ENCODE measurements at regions not wholly inside any gene's neighbourhood (a gene's known extent, or its start where the extent isn't known, plus 50 kb on each side); places are given as distances from the start of the nearest gene placed in this dataset.
"Not testable (repeated sequence)": the region's sequence is repeated elsewhere in the genome, so short reads cannot be mapped to it uniquely, and the experiment has no call there.

DNA sequence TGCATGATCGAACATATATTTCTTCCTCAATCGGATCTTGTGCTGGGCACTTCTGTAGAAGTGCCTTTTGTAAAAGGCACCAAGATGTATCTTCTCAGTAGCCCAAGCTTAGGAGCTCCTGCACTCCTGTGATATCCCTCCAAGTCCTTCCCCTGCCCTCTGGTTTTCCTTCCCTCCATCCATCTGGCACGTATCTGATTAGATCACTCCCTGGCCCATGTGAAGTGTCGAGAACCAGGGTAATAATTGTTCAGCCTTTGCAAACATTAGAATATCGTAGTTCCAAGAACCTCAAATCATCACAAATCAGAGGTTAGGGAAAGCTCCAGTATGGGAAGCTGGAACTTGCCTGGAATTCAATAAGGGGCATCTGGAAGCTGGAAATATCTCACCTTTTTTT lies 221.1 kb upstream of the AUTS2 start:
- DNase-seq (ENCODE audit: low spot score) = no peak

- DNase-seq (ENCODE audit: low spot score) = no peak
Observed at GRCh38 chr7:69388452-69389137, 209.7 kb upstream of the AUTS2 start.

GRCh38 chr7:69389216-69389615 lies 209.1 kb upstream of the AUTS2 start:
- DNase-seq (ENCODE audit: low spot score) = no peak

GRCh38 chr7:69393912-69394311 lies 204.4 kb upstream of the AUTS2 start:
- not testable (repeated sequence) for DNase-seq (ENCODE audit: low spot score)

DNA sequence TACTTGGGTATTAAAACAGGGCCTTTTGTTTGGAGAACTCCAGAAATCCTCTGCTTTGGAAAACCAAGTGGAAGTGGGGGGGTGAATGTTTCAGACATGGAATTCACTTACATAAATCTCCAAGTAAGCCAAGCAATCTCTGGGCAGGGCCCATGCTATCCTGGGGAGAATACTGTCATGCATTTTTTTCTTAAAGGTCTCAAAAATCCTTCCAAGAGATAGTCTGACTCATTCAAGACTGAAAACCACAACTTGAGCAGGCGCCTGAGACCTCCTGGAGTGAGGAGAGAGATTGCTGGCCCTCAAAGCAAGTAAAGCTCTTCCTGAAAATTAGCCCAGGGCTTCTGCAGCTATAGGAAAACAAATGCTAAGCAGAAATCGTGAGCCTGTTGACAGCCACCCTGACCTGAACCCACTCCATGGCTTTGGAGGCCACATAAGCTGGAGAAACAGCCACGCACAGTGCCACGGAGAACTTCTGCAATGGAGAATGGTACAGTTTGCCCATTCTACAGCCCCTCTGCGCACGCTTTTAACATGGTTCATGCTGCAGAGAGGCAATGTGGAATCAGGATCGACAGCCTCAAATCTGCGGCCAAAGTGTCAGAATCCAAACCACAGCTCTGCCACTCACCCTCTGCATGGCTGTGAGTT lies 203.1 kb upstream of the AUTS2 start:
- no peak for DNase-seq (ENCODE audit: low spot score)

GRCh38 chr7:69398986-69399385 lies 199.3 kb upstream of the AUTS2 start:
- no peak for DNase-seq (ENCODE audit: low spot score)

DNA sequence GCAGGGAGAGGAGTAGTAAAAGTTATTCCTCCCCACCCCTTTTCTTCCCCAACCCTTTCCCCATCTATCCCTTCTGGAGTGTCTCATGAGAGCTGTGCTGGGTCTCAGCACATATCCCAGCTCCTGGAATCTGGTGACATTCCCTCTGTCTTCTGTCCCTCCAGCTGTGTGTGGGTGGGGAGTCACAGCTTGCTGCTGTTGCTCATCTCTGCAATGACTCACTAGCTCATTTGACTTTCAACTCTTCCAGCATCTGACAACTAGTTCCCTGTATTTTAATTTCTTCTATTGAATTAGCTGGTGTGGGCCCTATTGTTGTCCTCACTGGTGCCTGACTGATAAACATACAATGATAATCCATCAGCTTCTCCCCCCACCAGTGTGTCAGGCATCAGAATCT lies 198.9 kb upstream of the AUTS2 start:
- DNase-seq (ENCODE audit: low spot score) = no peak

GRCh38 chr7:69402696-69403095 lies 195.6 kb upstream of the AUTS2 start:
- DNase-seq (ENCODE audit: low spot score) = no peak

GRCh38 chr7:69403169-69403568 lies 195.1 kb upstream of the AUTS2 start:
- no peak for DNase-seq (ENCODE audit: low spot score)

DNA sequence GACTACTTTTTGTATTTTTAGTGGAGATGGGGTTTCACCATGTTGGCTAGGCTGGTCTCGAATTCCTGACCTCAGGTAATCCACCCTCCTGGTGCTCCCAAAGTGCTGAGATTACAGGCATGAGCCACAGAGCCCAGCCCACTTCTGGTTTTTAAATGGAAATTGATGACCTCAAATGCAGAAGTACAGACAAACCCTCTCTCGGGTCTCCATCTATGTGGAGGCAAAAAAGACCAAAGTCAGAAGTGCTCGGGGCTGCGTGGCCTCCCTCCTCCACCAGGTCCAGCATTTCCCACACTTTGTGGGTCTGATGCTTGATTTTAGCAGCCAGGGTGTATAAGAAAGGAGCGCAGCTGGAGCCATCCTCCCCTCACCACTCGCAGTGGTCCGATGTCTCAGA lies 187.3 kb upstream of the AUTS2 start:
- DNase-seq (ENCODE audit: low spot score) = no peak

- DNase-seq (ENCODE audit: low spot score) = no peak
Observed at GRCh38 chr7:69411466-69411865, 186.8 kb upstream of the AUTS2 start.

GRCh38 chr7:69412331-69413146 lies 185.7 kb upstream of the AUTS2 start:
- no peak for DNase-seq (ENCODE audit: low spot score)

GRCh38 chr7:69414555-69414954 lies 183.7 kb upstream of the AUTS2 start:
- DNase-seq (ENCODE audit: low spot score) = no peak

GRCh38 chr7:69418869-69419670 lies 179.2 kb upstream of the AUTS2 start:
- no peak for DNase-seq (ENCODE audit: low spot score)

DNA sequence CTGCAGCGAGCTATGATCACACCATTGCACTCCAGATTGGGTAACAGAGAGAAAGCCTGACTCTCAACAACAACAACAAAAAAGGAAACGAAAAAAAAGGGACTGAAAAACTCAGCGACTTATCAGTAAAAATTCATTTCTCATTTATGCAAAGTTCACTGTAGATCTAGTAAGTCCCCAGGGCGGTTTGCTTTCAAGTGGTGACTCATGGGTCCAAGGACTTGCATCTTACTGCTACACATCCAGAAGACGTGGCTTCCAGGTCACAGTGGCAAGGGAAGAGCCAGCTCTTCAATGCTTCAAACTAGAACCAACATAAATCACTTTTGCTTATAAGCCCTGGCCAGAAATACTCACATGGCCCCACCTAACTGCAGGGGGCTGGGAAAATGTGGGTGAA lies 178.3 kb upstream of the AUTS2 start:
- no peak for DNase-seq (ENCODE audit: low spot score)

GRCh38 chr7:69422574-69422985 lies 175.7 kb upstream of the AUTS2 start:
- DNase-seq (ENCODE audit: low spot score) = no peak

GRCh38 chr7:69426705-69427104 lies 171.6 kb upstream of the AUTS2 start:
- no peak for DNase-seq (ENCODE audit: low spot score)

DNA sequence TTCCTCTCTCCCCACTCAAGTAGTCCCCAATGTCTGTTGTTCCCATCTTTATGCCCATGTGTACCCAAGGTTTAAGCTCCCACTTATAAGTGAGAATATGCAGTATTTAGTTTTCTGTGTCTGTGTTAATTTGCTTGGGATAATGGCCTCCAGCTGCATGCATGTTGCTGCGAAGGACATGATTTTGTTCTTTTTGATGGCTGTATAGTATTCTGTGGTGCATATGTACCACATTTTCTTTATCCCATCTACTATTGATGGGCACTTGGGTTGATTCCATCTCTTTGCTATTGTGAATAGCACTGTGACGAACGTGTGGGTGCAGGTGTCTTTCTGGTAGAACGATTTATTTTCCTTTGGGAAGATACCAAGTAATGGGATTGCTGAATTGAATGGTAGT lies 170.2 kb upstream of the AUTS2 start:
- DNase-seq (ENCODE audit: low spot score) = no peak

GRCh38 chr7:69429911-69430383 lies 168.3 kb upstream of the AUTS2 start:
- no peak for DNase-seq (ENCODE audit: low spot score)

GRCh38 chr7:69430384-69431021 lies 167.8 kb upstream of the AUTS2 start:
- DNase-seq (ENCODE audit: low spot score) = no peak

- no peak for DNase-seq (ENCODE audit: low spot score)
Observed at GRCh38 chr7:69431626-69432025, 166.6 kb upstream of the AUTS2 start.

GRCh38 chr7:69432276-69432675 lies 166.0 kb upstream of the AUTS2 start:
- not testable (repeated sequence) for DNase-seq (ENCODE audit: low spot score)

All from hematopoietic multipotent progenitor cell treated with erythropoietin and hydrocortisone succinate and interleukin-3 and kit ligand, for 17 days (in vitro differentiated cells).